GM12874 (cell line): ENCODE measurements at regions not wholly inside any gene's neighbourhood (a gene's known extent, or its start where the extent isn't known, plus 50 kb on each side); places are given as distances from the start of the nearest gene placed in this dataset.

Experiments
- CTCF ChIP-seq: IDR thresholded peaks from 2 replicates; pipeline ENCODE4 v1.5.1; 2011; ENCODE audit warnings: low read depth, mild to moderate bottlenecking, control low read depth, low read length, moderate library complexity; ENCODE audit not compliant: insufficient read depth

- TF ChIP-seq CTCF = no peak
Observed at GRCh38 chr5:125891061-125891725, 532.0 kb upstream of the GRAMD2B start.

DNA sequence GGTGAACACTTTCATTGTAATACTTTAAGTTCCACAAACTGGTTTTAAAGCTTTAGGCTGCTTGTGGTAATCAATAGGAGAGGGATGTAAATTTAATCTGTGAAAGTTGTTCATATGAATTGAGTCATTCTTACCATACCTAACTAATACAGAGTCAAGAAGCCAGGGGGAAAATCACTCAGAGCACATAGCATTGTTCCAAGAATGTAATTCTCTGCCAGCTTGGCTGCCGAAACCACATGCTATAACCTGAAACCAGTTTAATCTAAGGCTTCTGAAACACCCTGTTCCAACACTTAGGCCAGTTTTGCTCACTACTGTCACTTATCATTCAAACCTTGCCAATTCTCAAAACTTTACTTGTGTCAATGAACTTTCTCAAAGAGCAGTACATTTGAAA is 528.8 kb upstream of the GRAMD2B start:
- TF ChIP-seq CTCF = no peak

GRCh38 chr5:125896368-125896767 is 526.8 kb upstream of the GRAMD2B start:
- TF ChIP-seq CTCF = no peak

DNA sequence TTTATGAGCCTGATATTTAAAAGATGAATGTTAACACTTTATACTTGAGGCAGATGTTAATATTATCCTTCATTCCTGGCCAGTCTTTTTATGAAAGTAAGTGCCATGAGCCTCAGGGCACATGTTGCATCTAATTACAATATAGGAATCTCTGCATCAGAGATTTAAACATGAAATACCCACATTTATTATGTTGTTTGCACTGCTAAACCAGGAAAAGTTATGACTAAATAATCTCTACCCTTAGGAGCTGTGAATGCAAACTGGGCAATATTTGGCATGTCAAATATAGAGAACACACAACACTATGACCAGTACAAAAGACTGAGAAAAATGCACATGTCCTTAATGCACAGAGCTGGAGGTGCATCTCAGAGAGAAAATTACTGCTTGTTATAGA is 526.1 kb upstream of the GRAMD2B start:
- TF ChIP-seq CTCF = no peak

- no peak for TF ChIP-seq CTCF
Observed at GRCh38 chr5:125898851-125899405, 524.3 kb upstream of the GRAMD2B start.

DNA sequence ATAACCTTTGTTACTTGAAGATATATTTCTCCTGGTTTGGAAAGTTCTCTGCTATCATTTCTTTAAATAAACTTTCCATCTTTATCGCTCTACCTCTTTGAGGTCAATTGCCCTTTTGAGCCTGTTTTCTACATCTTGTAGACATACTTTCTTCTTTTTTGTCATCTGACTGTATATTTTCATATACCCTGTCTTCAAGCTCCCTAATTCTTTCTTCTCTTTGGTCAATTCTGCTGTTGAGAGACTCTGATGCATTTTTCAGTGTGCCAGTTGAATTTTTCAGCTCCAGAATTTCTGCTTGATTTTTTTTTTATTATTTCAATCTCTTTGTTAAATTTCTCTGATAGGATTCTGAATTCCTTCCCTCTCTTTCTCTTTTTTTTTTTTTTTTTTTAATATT is 511.2 kb upstream of the GRAMD2B start:
- no peak for TF ChIP-seq CTCF

GRCh38 chr5:125913200-125913599 is 510.0 kb upstream of the GRAMD2B start:
- no peak for TF ChIP-seq CTCF

GRCh38 chr5:125914471-125914870 is 508.7 kb upstream of the GRAMD2B start:
- no peak for TF ChIP-seq CTCF
